Psoas muscle (tissue), 7 donors: ENCODE measurements at regions not wholly inside any gene's neighbourhood (a gene's known extent, or its start where the extent isn't known, plus 50 kb on each side); places are given as distances from the start of the nearest gene placed in this dataset.

ENCODE experiments used
- ATAC-seq, 4 donors: fragments of 200-7000 bp; cut with Tn5 transposase; one replicate each; pipeline ENCODE4 v1.9.1; 2020; ENCODE audit warnings: moderate library complexity in 3 of 4, mild to moderate bottlenecking in 2 of 4
- DNase-seq, 2 donors: peaks; one replicate each; pipeline ENCODE4 v3.0.0-alpha.2; 2020
- H3K27ac ChIP-seq: fragments of 200-600 bp; one replicate; pipeline ENCODE4 v1.8.0; 2022
- H3K27me3 ChIP-seq, 3 donors: fragments of 200-600 bp in 1 of 3; one replicate each; pipeline versions ENCODE4 v1.6.1 to v1.8.0; 2013 to 2022; ENCODE audit warnings: low read length in 2 of 3, mild to moderate bottlenecking in 2 of 3, moderate library complexity in 1 of 3; ENCODE audit not compliant: insufficient read depth in 3 of 3
- H3K36me3 ChIP-seq, 2 donors: fragments of 200-600 bp in 1 of 2; one replicate each; pipeline versions ENCODE4 v1.6.1 to v1.8.0; 2013 to 2022; ENCODE audit warnings: low read depth in 1 of 2, mild to moderate bottlenecking in 1 of 2, moderate library complexity in 1 of 2; ENCODE audit not compliant: insufficient read depth in 1 of 2
- H3K4me1 ChIP-seq: fragments of 200-600 bp; one replicate; pipeline ENCODE4 v1.8.0; 2022
- H3K4me3 ChIP-seq: fragments of 200-600 bp; one replicate; pipeline ENCODE4 v1.8.0; 2022; ENCODE audit warnings: mild to moderate bottlenecking
- H3K9me3 ChIP-seq: fragments of 200-600 bp; one replicate; pipeline ENCODE4 v1.8.0; 2022
- CTCF ChIP-seq: fragments of 200-600 bp; IDR thresholded peaks from one replicate; pipeline ENCODE4 v1.8.0; 2022; ENCODE audit warnings: antibody characterized with exemption
- WGBS, 3 donors: extraction: QIAGEN DNeasy Blood & Tissue Kit; methylation state at CpG; one replicate each; pipeline versions ENCODE4 v1.1.6 to v1.1.7; 2013; 5-methylcytosine and 5-hydroxymethylcytosine counted together
- intact Hi-C, 2 donors: fragments of 100-400 bp; cut with DNase I; formaldehyde crosslinking; loops; one replicate each; pipeline versions ENCODE4 v1.11.0 to v1.14.2; 2022
- donor health status: healthy with polysubstance abuse.
- donor health status: DM: no; HTN: no; CAD: no; lungs with moderate emphysema.
- donor health status: Bipolar disorder and iron deficiency.
- donor health status: healthy.
- donor health status: DM: yes; HTN: yes; CAD: no.
- donor health status: DM: no; HTN: no; CAD: no.
- donor health status: DM: yes; HTN: yes; CAD: no.

GRCh38 chr12:59940631-59941342 is 345.0 kb downstream of the SLC16A7 start:
- WGBS, 3 donors = 55 to 57% (median 55%) methylated on average over 4 of the region's 4 CpGs
- DNase-seq (no peak), ATAC-seq (no peak)
- intact Hi-C loops = no loop called here
- Histone ChIP-seq H3K4me3 (no peak overlapping the region), H3K27ac (no peak overlapping the region), H3K27me3 (no peaks in the 10 kb centered on the region), H3K36me3 (no peaks in the 10 kb centered on the region), H3K4me1 (no peaks in the 10 kb centered on the region), H3K9me3 (no peaks in the 10 kb centered on the region)
- TF ChIP-seq CTCF = no peak

- intact Hi-C loops = no loop called here
- Histone ChIP-seq H3K4me1 (no peaks in the 10 kb centered on the region), H3K9me3 (no peaks in the 10 kb centered on the region), H3K27me3 (no peaks in the 10 kb centered on the region), H3K27ac (no peak overlapping the region), H3K36me3 (no peaks in the 10 kb centered on the region), H3K4me3 (no peak overlapping the region)
- no peak for TF ChIP-seq CTCF
- ATAC-seq (no peak), DNase-seq (no peak)
Observed at GRCh38 chr12:59941461-59941860, 345.6 kb downstream of the SLC16A7 start.

GRCh38 chr12:59944177-59944576 is 348.3 kb downstream of the SLC16A7 start:
- no peaks in the 10 kb centered on the region for H3K9me3 ChIP-seq
- no peaks in the 10 kb centered on the region for H3K4me1 ChIP-seq
- no peaks in the 10 kb centered on the region for H3K36me3 ChIP-seq
- no peaks in the 10 kb centered on the region for H3K27me3 ChIP-seq
- intact Hi-C loops = no loop called here
- no peak for DNase-seq
- ATAC-seq = no peak
- no peak for TF ChIP-seq CTCF
- H3K4me3 ChIP-seq = no peak overlapping the region
- H3K27ac ChIP-seq = no peak overlapping the region

DNA sequence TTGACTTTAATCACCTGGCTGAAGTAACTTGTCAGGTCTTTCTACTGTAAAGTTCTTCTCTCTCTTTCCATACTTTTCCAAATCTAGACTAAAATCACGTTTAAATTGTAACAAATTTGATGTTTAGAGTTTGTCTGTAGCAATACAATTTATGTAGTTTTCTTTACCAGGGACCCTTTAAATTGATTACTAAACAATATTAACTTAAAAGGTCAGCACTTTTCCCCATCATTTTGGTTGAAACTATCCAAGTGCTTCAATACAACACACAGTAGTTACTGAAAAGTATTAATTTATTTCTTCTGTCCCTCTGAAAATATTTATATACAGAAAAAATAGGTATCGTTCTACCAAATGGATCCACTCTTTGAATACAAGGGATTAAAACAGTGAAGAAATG is 350.8 kb downstream of the SLC16A7 start:
- DNase-seq = no peak
- no peak for ATAC-seq
- no peak overlapping the region for H3K27ac ChIP-seq
- H3K36me3 ChIP-seq = no peaks in the 10 kb centered on the region
- no peaks in the 10 kb centered on the region for H3K4me1 ChIP-seq
- H3K4me3 ChIP-seq = no peak overlapping the region
- 68 to 76% (median 71%) methylated on average over 2 of the region's 2 CpGs for WGBS, 3 donors
- H3K27me3 ChIP-seq = no peaks in the 10 kb centered on the region
- TF ChIP-seq CTCF = no peak
- no peaks in the 10 kb centered on the region for H3K9me3 ChIP-seq
- intact Hi-C loops = no loop called here

DNA sequence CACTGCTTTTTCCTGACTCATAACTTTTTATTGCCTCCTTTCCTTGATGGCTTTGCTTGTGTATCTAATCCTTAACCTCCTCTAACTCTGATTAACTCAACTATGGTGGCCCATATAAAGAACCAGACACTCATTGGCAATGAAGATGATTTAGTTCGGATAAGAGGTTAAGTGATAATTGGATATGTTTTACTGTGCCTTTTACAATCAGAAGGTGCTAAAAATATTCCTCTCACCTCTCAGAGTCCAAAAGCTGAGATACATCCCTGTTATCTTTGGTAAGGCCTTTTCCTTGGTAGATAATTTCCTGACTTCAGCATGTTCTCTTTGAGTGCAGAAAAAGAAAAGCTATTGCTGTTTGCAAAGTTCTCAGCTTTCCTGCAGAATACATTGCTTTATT is 367.7 kb downstream of the SLC16A7 start:
- no peak for ATAC-seq
- no peak overlapping the region for H3K4me3 ChIP-seq
- no peak for DNase-seq
- H3K4me1 ChIP-seq = no peaks in the 10 kb centered on the region
- intact Hi-C loops = no loop called here
- 80 to 94% (median 81%) methylated on average over 1 of the region's 1 CpG for WGBS, 3 donors
- no peak for TF ChIP-seq CTCF
- H3K27me3 ChIP-seq = no peaks in the 10 kb centered on the region
- no peak overlapping the region for H3K27ac ChIP-seq
- H3K36me3 ChIP-seq = no peaks in the 10 kb centered on the region
- peaks cover 5% of the 10 kb centered on the region for H3K9me3 ChIP-seq
